Astrocyte of the spinal cord (primary cell): ENCODE measurements at regions not wholly inside any gene's neighbourhood (a gene's known extent, or its start where the extent isn't known, plus 50 kb on each side); places are given as distances from the start of the nearest gene placed in this dataset.
A peak's percentile ranks its signal among the peaks of the same experiment; 100 is the strongest.

Experiments used
- DNase-seq: peaks from one replicate; pipeline ENCODE4 v3.0.0; 2011; ENCODE audit warnings: low read depth, low spot score
- H3K4me3 ChIP-seq: 2 replicates; pipeline ENCODE4 v1.5.1; 2011; ENCODE audit warnings: low read depth, mild to moderate bottlenecking, low read length, moderate library complexity
- in situ Hi-C: cut with HindIII; loops from 2 replicates; pipeline ENCODE4 v1.10.0; 2017; ENCODE audit warnings: low sequenced_read_pairs
- TF ChIP-seq, protein P1 (sequence below): IDR thresholded peaks from 2 replicates; pipeline ENCODE4 v1.5.1; 2012; ENCODE audit warnings: low read depth, mild to moderate bottlenecking, low read length, inconsistent platforms

- in situ Hi-C loops: no loop called here
- no peak for DNase-seq
- TF ChIP-seq, protein P1, sequence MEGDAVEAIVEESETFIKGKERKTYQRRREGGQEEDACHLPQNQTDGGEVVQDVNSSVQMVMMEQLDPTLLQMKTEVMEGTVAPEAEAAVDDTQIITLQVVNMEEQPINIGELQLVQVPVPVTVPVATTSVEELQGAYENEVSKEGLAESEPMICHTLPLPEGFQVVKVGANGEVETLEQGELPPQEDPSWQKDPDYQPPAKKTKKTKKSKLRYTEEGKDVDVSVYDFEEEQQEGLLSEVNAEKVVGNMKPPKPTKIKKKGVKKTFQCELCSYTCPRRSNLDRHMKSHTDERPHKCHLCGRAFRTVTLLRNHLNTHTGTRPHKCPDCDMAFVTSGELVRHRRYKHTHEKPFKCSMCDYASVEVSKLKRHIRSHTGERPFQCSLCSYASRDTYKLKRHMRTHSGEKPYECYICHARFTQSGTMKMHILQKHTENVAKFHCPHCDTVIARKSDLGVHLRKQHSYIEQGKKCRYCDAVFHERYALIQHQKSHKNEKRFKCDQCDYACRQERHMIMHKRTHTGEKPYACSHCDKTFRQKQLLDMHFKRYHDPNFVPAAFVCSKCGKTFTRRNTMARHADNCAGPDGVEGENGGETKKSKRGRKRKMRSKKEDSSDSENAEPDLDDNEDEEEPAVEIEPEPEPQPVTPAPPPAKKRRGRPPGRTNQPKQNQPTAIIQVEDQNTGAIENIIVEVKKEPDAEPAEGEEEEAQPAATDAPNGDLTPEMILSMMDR: no peak
- no peak overlapping the region for H3K4me3 ChIP-seq
These were observed 2116.2 kb upstream of the PIK3C3 start for GRCh38 chr18:39838831-39839230.

- DNase-seq: peak; percentile 61
- H3K4me3 ChIP-seq: no peak overlapping the region
- TF ChIP-seq, protein P1: no peak
- in situ Hi-C loops: no loop called here
These were observed 2119.6 kb upstream of the PIK3C3 start for GRCh38 chr18:39835303-39836030.

DNA sequence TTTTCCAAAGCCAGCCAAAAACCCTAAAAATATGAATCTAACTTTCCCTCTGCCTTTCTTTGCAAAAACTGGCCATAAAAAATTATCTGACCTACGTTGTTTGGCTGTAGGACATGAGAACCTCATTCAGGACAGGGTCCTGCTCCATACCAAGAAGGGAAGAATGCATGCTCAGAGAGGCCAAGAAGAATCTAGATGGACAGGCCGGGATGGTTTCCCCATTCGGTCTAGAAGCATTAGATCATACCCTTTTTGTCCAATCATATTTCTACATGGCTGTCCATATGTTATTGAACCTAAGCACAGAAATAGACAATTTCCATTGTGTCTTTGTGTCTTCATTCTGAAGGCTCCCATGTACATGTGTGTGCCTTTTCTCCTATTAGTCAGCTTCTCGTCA is 2120.4 kb upstream of the PIK3C3 start:
- H3K4me3 ChIP-seq: no peak overlapping the region
- in situ Hi-C loops: no loop called here
- no peak for DNase-seq
- TF ChIP-seq, protein P1: no peak

DNA sequence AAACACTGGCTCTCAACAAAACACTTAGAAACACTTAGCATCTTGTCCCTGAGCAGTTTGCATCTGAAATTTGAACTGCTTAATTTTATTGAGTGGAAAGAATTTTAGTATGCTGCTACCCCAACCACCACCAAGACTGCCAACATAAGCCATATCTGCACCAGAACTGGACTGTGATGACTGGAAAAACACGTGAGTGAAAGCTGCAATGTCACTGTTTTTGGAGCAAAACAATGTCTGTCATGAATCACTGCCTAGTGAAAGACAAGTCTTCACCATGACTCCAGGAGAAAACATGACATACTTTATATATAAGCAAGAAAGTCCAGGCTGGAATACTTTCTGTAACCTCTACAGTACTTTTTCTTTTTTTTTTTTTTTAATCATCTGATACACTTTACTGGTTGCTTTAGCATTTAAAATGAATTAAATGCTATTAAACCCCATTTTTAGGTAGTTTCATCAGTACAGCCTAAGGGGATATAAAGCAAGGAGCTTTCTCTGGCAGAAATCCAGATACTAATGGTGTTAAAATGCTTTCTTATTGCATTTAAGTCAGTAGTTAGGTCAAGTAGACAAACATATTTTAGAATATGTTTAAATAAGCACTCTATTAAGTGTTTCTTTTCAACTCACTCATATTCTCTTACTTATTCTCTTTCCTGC is 2129.4 kb upstream of the PIK3C3 start:
- in situ Hi-C loops: no loop called here
- TF ChIP-seq, protein P1: no peak
- no peak overlapping the region for H3K4me3 ChIP-seq
- DNase-seq: peak; percentile 28

DNA sequence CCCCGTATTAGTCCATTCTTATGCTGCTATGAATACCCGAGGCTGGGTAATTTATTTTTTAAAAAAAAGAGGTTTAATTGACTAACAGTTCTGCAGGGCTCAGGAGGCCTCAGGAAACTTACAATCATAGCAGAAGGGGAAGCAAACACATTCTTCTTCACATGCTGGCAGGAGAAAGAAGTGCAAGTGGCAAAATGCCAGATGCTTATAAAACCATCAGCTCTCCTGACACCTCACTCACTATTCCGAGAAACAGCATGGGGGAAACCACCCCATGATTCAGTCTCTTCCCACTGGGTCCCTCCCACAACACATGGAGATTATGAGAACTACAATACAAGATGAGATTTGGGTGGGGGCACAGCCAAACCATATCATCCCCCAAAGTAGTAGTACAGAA is 2148.5 kb upstream of the PIK3C3 start:
- DNase-seq: peak; percentile 37
- no peak overlapping the region for H3K4me3 ChIP-seq
- in situ Hi-C loops: no loop called here
- TF ChIP-seq, protein P1: no peak

- no peak for DNase-seq
- TF ChIP-seq, protein P1: no peak
- H3K4me3 ChIP-seq: no peak overlapping the region
- in situ Hi-C loops: no loop called here
These were observed 2149.8 kb upstream of the PIK3C3 start for GRCh38 chr18:39805218-39805617.
